GM21381 (cell line): ENCODE measurements at regions not wholly inside any gene's neighbourhood (a gene's known extent, or its start where the extent isn't known, plus 50 kb on each side); places are given as distances from the start of the nearest gene placed in this dataset.

Source experiments
- ATAC-seq: cut with Tn5 transposase; IDR thresholded peaks from one replicate; pipeline ENCODE4 v1.9.1; 2021; ENCODE audit warnings: mild to moderate bottlenecking, moderate library complexity; ENCODE audit not compliant: unreplicated experiment

DNA sequence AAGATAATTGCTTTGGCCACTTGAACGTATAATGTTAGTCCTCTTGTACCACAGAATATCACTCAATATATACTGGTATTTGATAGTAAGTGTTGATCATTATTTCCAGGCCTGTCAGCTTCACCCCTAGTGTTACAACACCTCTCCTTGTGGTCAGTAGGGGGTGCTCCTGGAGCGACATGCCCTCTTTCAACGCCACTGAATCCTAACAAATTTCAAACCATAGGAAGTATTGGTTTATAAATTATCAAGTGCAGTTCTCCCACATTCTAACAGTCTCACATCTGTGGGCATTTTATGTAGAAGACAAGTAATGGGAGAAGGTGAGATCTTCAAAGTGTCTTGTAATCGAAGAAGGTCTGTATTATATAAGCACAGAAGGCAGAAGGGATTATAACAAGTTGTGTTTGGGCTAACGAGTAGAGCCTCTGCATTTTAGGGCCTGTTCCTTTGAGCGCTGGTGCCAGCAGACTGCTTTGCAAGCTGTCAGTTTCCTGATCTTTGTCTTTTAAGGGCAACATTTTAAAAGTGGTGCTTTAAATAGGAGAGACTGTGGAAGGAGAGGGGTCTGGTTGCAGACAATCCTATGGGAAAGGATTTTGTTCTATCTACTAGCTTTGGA is 57.1 kb upstream of the CEP162 start:
- no peak for ATAC-seq

- no peak for ATAC-seq
Observed at GRCh38 chr6:84282550-84282949, 55.1 kb upstream of the CEP162 start.

- no peak for ATAC-seq
Observed at GRCh38 chr6:84280639-84281038, 53.2 kb upstream of the CEP162 start.

- no peak for ATAC-seq
Observed at GRCh38 chr6:84280030-84280429, 52.6 kb upstream of the CEP162 start.

DNA sequence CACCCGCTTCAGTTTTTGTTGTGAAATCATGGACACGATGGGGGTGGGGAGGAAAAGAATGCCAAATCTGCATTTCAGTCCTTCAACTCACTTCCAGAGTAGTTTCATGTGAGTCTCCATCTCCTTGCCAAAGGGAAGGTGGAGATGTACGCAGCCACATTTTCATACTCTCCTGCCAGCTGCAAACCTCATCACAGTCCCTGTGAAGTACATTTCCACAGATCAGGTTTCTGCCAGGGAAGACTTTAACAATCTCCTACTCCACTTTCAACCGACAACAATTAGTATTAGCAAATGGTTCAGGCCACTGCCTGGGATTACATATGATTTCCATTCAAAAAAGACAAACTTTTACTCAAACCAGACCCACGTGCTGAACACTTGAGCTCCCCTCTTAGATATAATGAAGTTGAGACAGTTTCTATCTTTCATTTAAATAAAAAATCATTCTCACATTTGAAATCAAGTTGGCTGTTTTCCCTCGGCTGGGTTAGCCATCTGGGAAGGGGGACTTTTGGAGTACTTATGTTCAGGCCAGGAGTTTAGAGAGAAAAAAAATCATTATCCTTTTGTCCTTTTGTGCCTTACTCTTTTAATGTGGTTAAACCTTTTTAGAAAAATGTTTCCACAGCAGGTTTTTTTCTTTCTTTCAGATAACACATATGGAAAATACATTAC is 51.0 kb upstream of the CEP162 start:
- ATAC-seq = no peak
